Upper lobe of left lung (tissue), 4 donors: ENCODE measurements at regions not wholly inside any gene's neighbourhood (a gene's known extent, or its start where the extent isn't known, plus 50 kb on each side); places are given as distances from the start of the nearest gene placed in this dataset.

Experiments used
- CTCF ChIP-seq, 6 experiments: fragments of 450-650 bp in 4 of 6; fragments of 200-600 bp in 2 of 6; sonication (generic) in 2 of 6; IDR thresholded peaks; one replicate each; pipeline ENCODE4 v1.5.1; 2016 to 2019; ENCODE audit warnings: antibody characterized with exemption in 6 of 6
- EP300 ChIP-seq, 4 donors: sonication (generic); formaldehyde crosslinking; IDR thresholded peaks; one replicate each; pipeline ENCODE4 v1.5.1; 2017; ENCODE audit warnings: antibody characterized with exemption in 4 of 4, control low read depth in 2 of 4
- POLR2A ChIP-seq, 4 donors: fragments of 450-650 bp; IDR thresholded peaks; one replicate each; pipeline ENCODE4 v1.5.1; 2016 to 2017; ENCODE audit warnings: antibody characterized with exemption in 4 of 4, mild to moderate bottlenecking in 2 of 4
- POLR2AphosphoS5 ChIP-seq, 2 donors: sonication (generic); formaldehyde crosslinking; IDR thresholded peaks; one replicate each; pipeline ENCODE4 v1.5.1; 2017; ENCODE audit warnings: antibody characterized with exemption in 2 of 2

- TF ChIP-seq CTCF (IDR thresholded peaks at IDR 0.05) (no peak), POLR2AphosphoS5 (IDR thresholded peaks at IDR 0.05) (no peak), POLR2A (IDR thresholded peaks at IDR 0.05) (no peak), EP300 (IDR thresholded peaks at IDR 0.05) (no peak)
These were observed 54.2 kb upstream of the CLDN5 start for GRCh38 chr22:19578180-19579004.
